Stomach smooth muscle (tissue), 2 donors: ENCODE measurements at regions not wholly inside any gene's neighbourhood (a gene's known extent, or its start where the extent isn't known, plus 50 kb on each side); places are given as distances from the start of the nearest gene placed in this dataset.
"Not testable (repeated sequence)": the region's sequence is repeated elsewhere in the genome, so short reads cannot be mapped to it uniquely, and the experiment has no call there.

Experiments
- H3K27ac ChIP-seq: one replicate; pipeline ENCODE4 v1.7.0; 2013; ENCODE audit warnings: mild to moderate bottlenecking, low read length, inconsistent platforms
- H3K27me3 ChIP-seq, 2 donors: one replicate each; pipeline ENCODE4 v1.7.0; 2013; ENCODE audit warnings: low read length in 2 of 2; ENCODE audit not compliant: insufficient read depth in 2 of 2, control insufficient read depth in 1 of 2
- H3K36me3 ChIP-seq, 2 donors: one replicate each; pipeline ENCODE4 v1.7.0; 2013; ENCODE audit warnings: low read length in 2 of 2; ENCODE audit not compliant: control insufficient read depth in 2 of 2, insufficient read depth in 2 of 2
- H3K4me1 ChIP-seq: one replicate; pipeline ENCODE4 v1.7.0; 2013; ENCODE audit warnings: low read length; ENCODE audit not compliant: control insufficient read depth, insufficient read depth
- H3K4me3 ChIP-seq, 2 donors: one replicate each; pipeline ENCODE4 v1.7.0; 2013; ENCODE audit warnings: low read length in 2 of 2
- H3K9ac ChIP-seq, 2 donors: one replicate each; pipeline ENCODE4 v1.7.0; 2013; ENCODE audit warnings: low read length in 2 of 2, mild to moderate bottlenecking in 1 of 2
- H3K9me3 ChIP-seq, 2 donors: one replicate each; pipeline ENCODE4 v1.7.0; 2013; ENCODE audit warnings: low read length in 2 of 2; ENCODE audit not compliant: control insufficient read depth in 2 of 2
- donor health status: healthy.
- donor health status: Pancreatic carcinoma.

GRCh38 chr7:81162234-81162633 is 243.4 kb upstream of the SEMA3C start:
- Histone ChIP-seq H3K9ac (no peak overlapping the region), H3K4me1 (no peaks in the 10 kb centered on the region), H3K9me3 (no peaks in the 10 kb centered on the region), H3K27me3 (no peaks in the 10 kb centered on the region), H3K4me3 (no peak overlapping the region), H3K27ac (no peak overlapping the region), H3K36me3 (no peaks in the 10 kb centered on the region)

GRCh38 chr7:81161451-81162075 is 242.7 kb upstream of the SEMA3C start:
- Histone ChIP-seq H3K4me3 (no peak overlapping the region), H3K27ac (no peak overlapping the region)

DNA sequence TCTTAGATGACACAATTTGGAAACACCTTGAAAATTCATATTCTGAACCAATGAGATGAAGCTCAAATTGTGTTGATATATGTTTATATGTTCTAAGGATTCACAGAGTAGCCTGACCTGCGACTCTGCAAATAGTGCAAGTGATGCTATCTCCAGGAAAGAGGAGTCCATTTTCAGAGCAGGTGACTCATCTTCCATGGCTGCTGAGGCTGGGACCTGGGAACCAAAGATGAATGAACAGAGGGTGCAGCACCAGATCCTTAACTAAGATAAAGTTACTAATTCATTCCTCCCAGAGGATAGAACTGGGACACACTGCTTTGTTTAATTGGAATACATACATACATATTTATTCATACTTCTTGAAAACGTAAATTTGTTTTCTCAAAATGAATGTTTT is 240.6 kb upstream of the SEMA3C start:
- Histone ChIP-seq H3K4me1 (no peaks in the 10 kb centered on the region), H3K9me3 (no peaks in the 10 kb centered on the region), H3K9ac (no peak overlapping the region), H3K4me3 (no peak overlapping the region), H3K36me3 (no peaks in the 10 kb centered on the region), H3K27ac (no peak overlapping the region), H3K27me3 (no peaks in the 10 kb centered on the region)

More at GRCh38 chr7:81161451-81162075, 242.7 kb upstream of the SEMA3C start:
- Histone ChIP-seq H3K9me3 (no peaks in the 10 kb centered on the region), H3K27me3 (no peaks in the 10 kb centered on the region), H3K36me3 (no peaks in the 10 kb centered on the region), H3K9ac (no peak overlapping the region), H3K4me1 (no peaks in the 10 kb centered on the region)

- Histone ChIP-seq H3K4me3 (no peak overlapping the region), H3K27me3 (no peaks in the 10 kb centered on the region), H3K4me1 (no peaks in the 10 kb centered on the region), H3K9me3 (no peaks in the 10 kb centered on the region), H3K9ac (no peak overlapping the region), H3K27ac (no peak overlapping the region), H3K36me3 (no peaks in the 10 kb centered on the region)
Observed at GRCh38 chr7:81158189-81158588, 239.3 kb upstream of the SEMA3C start.

DNA sequence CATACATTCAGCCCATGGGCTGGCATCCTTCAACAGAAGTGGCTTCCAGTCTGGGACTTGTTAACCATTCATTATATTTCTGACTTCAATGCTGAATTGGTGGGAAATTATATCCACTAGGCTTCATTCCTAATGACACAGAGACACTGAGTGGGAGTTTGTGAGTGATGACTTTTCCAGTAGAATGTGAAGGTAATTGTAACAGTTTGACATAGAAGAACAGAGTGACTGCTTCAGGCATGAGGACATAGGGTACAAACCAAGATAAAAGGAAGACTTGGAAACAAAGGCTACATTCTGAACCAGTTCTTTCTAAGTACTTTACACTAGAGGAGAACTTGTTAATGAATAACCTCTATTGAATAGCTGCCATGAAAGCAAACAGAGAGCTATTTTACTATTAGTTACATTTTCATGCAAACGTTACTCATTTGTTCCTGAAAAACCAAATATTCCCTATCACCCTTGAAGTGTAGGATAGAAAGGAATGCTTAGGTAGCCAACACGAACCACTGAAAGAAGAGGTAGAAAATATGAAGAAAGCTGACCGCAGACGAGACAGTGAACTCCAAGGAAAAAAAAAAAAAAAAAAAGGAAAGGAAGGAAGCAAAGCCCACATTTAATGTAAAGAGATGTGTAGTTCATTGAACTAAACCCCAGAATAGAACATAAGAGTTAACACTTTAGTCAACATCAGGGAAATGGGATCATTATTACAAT is 237.0 kb upstream of the SEMA3C start:
- no peak overlapping the region for H3K4me3 ChIP-seq
- no peaks in the 10 kb centered on the region for H3K27me3 ChIP-seq
- H3K4me1 ChIP-seq: peaks cover 3% of the 10 kb centered on the region
- H3K9me3 ChIP-seq: no peaks in the 10 kb centered on the region
- no peak overlapping the region for H3K9ac ChIP-seq
- H3K36me3 ChIP-seq: no peaks in the 10 kb centered on the region
- H3K27ac ChIP-seq: no peak overlapping the region

DNA sequence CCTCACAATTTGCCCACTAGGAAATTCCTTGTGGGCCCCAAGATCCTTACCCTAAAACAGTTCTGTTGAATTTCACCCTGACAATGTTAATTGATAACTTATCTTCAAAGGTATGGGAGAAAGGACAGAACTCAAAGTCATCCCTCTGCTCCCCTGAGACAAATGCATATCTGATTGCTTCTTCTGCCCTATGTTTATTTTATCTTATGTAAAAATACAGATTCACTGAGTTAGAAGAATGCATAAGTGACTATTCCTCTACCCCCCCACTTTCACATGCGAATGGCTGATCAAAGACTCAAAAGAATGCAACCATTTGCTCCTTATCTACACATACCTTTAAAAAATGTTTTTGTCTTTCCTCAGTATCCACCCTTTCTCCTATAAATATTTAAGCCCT is 235.7 kb upstream of the SEMA3C start:
- H3K9ac ChIP-seq: no peak overlapping the region
- no peaks in the 10 kb centered on the region for H3K36me3 ChIP-seq
- no peak overlapping the region for H3K27ac ChIP-seq
- no peaks in the 10 kb centered on the region for H3K27me3 ChIP-seq
- no peaks in the 10 kb centered on the region for H3K9me3 ChIP-seq
- no peak overlapping the region for H3K4me3 ChIP-seq
- H3K4me1 ChIP-seq: peaks cover 5% of the 10 kb centered on the region

DNA sequence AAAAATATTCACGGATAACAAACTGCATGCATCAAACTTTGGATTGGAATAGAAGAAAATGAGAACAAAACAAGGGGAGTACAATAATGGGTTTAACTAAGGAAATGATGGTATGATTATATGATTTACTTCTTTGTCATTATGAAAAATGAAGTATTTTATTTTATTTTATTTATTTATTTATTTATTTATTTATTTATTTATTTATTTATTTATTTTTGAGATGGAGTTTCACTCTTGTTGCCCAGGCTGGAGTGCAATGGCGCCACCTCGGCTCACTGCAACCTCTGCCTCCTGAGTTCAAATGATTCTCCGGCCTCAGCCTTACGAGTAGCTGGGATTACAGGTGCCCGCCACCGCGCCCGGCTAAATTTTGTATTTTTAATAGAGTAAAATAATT is 234.1 kb upstream of the SEMA3C start:
- not testable (repeated sequence) for H3K9me3 ChIP-seq, H3K4me1 ChIP-seq, H3K27ac ChIP-seq, H3K4me3 ChIP-seq, H3K27me3 ChIP-seq, H3K9ac ChIP-seq, H3K36me3 ChIP-seq

- no peaks in the 10 kb centered on the region for H3K9me3 ChIP-seq
- no peak overlapping the region for H3K27ac ChIP-seq
- no peak overlapping the region for H3K4me3 ChIP-seq
Observed at GRCh38 chr7:81150951-81151361, 232.1 kb upstream of the SEMA3C start.

GRCh38 chr7:81143856-81144255 is 225.0 kb upstream of the SEMA3C start:
- Histone ChIP-seq H3K27me3 (no peaks in the 10 kb centered on the region), H3K9me3 (no peaks in the 10 kb centered on the region), H3K4me3 (no peak overlapping the region), H3K36me3 (no peaks in the 10 kb centered on the region), H3K4me1 (no peaks in the 10 kb centered on the region), H3K9ac (no peak overlapping the region), H3K27ac (no peak overlapping the region)

More at GRCh38 chr7:81150951-81151361, 232.1 kb upstream of the SEMA3C start:
- Histone ChIP-seq H3K27me3 (no peaks in the 10 kb centered on the region), H3K36me3 (no peaks in the 10 kb centered on the region), H3K9ac (no peak overlapping the region), H3K4me1 (peaks cover 5% of the 10 kb centered on the region)

GRCh38 chr7:81141257-81142205 is 222.7 kb upstream of the SEMA3C start:
- H3K36me3 ChIP-seq, H3K27ac ChIP-seq, H3K4me3 ChIP-seq: not testable (repeated sequence)

More at GRCh38 chr7:81141257-81142205, 222.7 kb upstream of the SEMA3C start:
- H3K9ac ChIP-seq, H3K9me3 ChIP-seq, H3K4me1 ChIP-seq, H3K27me3 ChIP-seq: not testable (repeated sequence)
